ENCODE measurements at regions not wholly inside any gene's neighbourhood (a gene's known extent, or its start where the extent isn't known, plus 50 kb on each side); places are given as distances from the start of the nearest gene placed in this dataset.

DNA sequence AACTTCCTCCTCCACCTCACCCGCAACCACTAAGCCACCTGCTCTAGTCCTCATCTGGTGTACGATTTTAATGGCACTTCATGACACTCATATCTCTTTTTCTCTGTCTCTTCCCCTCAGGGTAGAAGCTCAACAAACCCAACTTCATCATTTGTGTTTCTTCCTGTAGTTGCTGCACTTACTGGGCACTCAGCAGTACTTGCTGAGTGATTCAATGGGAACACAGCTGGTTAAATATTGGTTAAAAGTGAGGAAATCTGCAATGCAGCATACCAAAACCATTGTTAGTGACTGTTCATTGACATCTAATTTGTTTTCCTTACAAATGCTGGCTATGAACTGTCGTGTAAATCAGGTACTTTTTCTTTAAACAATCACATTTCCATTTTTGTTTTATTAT, 541.1 kb upstream of the PRMT6 start:
- H3K4me3 Mint-ChIP-seq, result no peak overlapping the region
- TF ChIP-seq, protein P1, sequence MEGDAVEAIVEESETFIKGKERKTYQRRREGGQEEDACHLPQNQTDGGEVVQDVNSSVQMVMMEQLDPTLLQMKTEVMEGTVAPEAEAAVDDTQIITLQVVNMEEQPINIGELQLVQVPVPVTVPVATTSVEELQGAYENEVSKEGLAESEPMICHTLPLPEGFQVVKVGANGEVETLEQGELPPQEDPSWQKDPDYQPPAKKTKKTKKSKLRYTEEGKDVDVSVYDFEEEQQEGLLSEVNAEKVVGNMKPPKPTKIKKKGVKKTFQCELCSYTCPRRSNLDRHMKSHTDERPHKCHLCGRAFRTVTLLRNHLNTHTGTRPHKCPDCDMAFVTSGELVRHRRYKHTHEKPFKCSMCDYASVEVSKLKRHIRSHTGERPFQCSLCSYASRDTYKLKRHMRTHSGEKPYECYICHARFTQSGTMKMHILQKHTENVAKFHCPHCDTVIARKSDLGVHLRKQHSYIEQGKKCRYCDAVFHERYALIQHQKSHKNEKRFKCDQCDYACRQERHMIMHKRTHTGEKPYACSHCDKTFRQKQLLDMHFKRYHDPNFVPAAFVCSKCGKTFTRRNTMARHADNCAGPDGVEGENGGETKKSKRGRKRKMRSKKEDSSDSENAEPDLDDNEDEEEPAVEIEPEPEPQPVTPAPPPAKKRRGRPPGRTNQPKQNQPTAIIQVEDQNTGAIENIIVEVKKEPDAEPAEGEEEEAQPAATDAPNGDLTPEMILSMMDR (IDR thresholded peaks at IDR 0.05), result no peak
- intact Hi-C loops (cut with micrococcal nuclease), result no loop called here
- no peak overlapping the region for H3K27ac Mint-ChIP-seq
- POLR2A ChIA-PET, result no interaction called here
- no peak for DNase-seq
- ATAC-seq (ENCODE audit: low read depth), result no peak
- H3K36me3 Mint-ChIP-seq (ENCODE audit: low read depth), result no peaks in the 10 kb centered on the region
- no peaks in the 10 kb centered on the region for H3K27me3 Mint-ChIP-seq
- no peaks in the 10 kb centered on the region for H3K9me3 Mint-ChIP-seq
- H3K4me1 Mint-ChIP-seq, result no peaks in the 10 kb centered on the region
- CTCF ChIA-PET, result no interaction called here

DNA sequence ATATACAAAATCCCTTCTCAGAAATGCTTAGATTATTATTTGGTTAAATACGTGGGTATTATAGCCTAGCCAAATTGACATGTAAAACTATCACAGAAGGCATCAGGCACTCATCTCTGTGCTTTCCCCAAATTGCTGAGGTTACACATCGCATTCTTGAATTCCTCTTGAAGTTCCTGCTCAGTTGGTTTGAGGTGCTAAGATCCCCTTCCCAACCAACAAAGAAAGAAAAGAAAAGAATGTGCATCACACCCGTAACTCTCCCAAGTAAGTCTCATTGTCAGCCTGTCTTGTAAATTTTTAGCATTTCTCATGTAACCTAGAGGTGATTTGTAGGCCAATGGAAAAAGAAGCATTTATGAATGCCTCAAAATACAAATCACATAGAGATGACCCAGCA, 539.2 kb upstream of the PRMT6 start:
- intact Hi-C loops (cut with micrococcal nuclease), result no loop called here
- H3K4me3 Mint-ChIP-seq, result no peak overlapping the region
- ChIA-PET CTCF (no interaction called here), POLR2A (no interaction called here)
- H3K27me3 Mint-ChIP-seq, result no peaks in the 10 kb centered on the region
- no peak for ATAC-seq (ENCODE audit: low read depth)
- no peaks in the 10 kb centered on the region for H3K9me3 Mint-ChIP-seq
- no peak for DNase-seq
- no peaks in the 10 kb centered on the region for H3K4me1 Mint-ChIP-seq
- H3K27ac Mint-ChIP-seq, result no peak overlapping the region
- TF ChIP-seq, protein P1 (IDR thresholded peaks at IDR 0.05), result no peak
- H3K36me3 Mint-ChIP-seq (ENCODE audit: low read depth), result no peaks in the 10 kb centered on the region

DNA sequence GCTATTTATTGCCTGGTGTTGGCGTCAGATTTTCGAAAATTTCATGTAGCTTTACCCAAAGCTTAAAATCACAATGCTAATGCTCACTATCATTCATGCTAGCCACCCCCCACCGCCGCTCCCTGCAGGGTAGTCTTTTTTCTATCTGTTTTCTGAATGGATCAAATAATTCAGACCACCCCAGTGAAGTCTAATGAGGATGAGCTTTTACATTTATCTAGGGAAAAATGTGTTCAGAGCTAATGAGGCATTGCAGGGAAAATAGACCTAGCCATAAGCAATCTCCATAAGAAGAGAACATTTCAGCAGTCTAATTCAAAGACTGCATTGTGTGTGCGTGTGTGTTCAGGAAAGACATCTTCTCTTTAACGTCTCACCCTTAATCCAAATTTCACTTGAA, 533.0 kb upstream of the PRMT6 start:
- ChIA-PET POLR2A (no interaction called here), CTCF (no interaction called here)
- Mint-ChIP-seq H3K4me1 (no peaks in the 10 kb centered on the region), H3K27ac (no peak overlapping the region), H3K9me3 (peaks cover 4% of the 10 kb centered on the region), H3K27me3 (no peaks in the 10 kb centered on the region), H3K4me3 (no peak overlapping the region), H3K36me3 (ENCODE audit: low read depth) (no peaks in the 10 kb centered on the region)
- DNase-seq (no peak), ATAC-seq (ENCODE audit: low read depth) (no peak)
- intact Hi-C loops (cut with micrococcal nuclease), result no loop called here
- TF ChIP-seq, protein P1 (IDR thresholded peaks at IDR 0.05), result no peak

DNA sequence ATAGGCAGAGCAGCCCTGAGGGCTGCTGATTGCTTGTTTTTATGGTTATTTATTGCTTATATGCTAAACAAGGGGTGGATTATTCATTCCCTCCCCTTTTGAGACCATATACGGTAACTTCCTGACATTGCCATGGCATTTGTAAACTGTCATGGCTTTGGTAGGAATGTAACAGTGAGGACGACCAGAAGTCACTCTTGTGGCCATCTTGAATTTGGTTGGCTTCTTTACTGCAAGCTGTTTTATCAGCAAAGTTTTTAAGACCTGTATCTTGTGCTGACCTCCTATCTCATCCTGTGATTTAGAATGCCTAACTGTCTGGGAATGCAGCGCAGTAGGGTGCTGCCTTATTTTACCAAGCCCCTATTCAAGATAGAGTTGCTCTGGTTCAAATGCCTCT, 531.8 kb upstream of the PRMT6 start:
- H3K9me3 Mint-ChIP-seq, result peaks cover 5% of the 10 kb centered on the region
- CTCF ChIA-PET, result no interaction called here
- no peaks in the 10 kb centered on the region for H3K27me3 Mint-ChIP-seq
- no peak overlapping the region for H3K4me3 Mint-ChIP-seq
- POLR2A ChIA-PET, result no interaction called here
- H3K27ac Mint-ChIP-seq, result no peak overlapping the region
- TF ChIP-seq, protein P1 (IDR thresholded peaks at IDR 0.05), result no peak
- H3K36me3 Mint-ChIP-seq (ENCODE audit: low read depth), result no peaks in the 10 kb centered on the region
- ATAC-seq (ENCODE audit: low read depth), result no peak
- H3K4me1 Mint-ChIP-seq, result no peaks in the 10 kb centered on the region
- DNase-seq, result no peak
- intact Hi-C loops (cut with micrococcal nuclease), result no loop called here

DNA sequence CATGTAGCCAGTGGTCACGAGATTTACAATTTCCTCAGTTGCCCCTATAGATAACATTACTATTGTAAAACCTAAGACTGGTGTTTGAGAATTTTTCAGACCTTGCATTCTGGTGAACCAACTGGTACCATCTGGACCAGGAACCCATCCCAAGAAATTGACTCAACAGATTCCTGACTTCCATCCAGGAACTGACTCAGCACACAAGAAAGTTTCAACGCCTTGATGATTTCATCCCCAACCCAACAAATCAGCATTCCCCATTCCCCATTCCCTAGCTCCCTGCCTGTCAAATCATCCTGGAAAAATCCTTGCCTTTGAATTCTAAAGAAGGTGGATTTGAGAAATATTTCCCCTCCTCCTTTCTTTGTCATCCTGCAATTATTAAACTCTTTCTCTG, 529.8 kb upstream of the PRMT6 start:
- H3K27ac Mint-ChIP-seq, result no peak overlapping the region
- H3K4me3 Mint-ChIP-seq, result no peak overlapping the region
- TF ChIP-seq, protein P1 (IDR thresholded peaks at IDR 0.05), result no peak
- intact Hi-C loops (cut with micrococcal nuclease), result no loop called here
- ChIA-PET POLR2A (no interaction called here), CTCF (no interaction called here)
- H3K27me3 Mint-ChIP-seq, result no peaks in the 10 kb centered on the region
- no peak for ATAC-seq (ENCODE audit: low read depth)
- peaks cover 8% of the 10 kb centered on the region for H3K9me3 Mint-ChIP-seq
- DNase-seq, result no peak
- H3K4me1 Mint-ChIP-seq, result no peaks in the 10 kb centered on the region
- no peaks in the 10 kb centered on the region for H3K36me3 Mint-ChIP-seq (ENCODE audit: low read depth)

Measured in activated B cell treated with CpG ODN at 0.5 μM for 24 hours (primary cell).